Psoas muscle (tissue), 7 donors: ENCODE measurements at regions not wholly inside any gene's neighbourhood (a gene's known extent, or its start where the extent isn't known, plus 50 kb on each side); places are given as distances from the start of the nearest gene placed in this dataset.

Source experiments
- ATAC-seq, 4 donors: fragments of 200-7000 bp; cut with Tn5 transposase; one replicate each; pipeline ENCODE4 v1.9.1; 2020; ENCODE audit warnings: moderate library complexity in 3 of 4, mild to moderate bottlenecking in 2 of 4
- DNase-seq, 2 donors: peaks; one replicate each; pipeline ENCODE4 v3.0.0-alpha.2; 2020
- H3K27ac ChIP-seq: fragments of 200-600 bp; one replicate; pipeline ENCODE4 v1.8.0; 2022
- H3K27me3 ChIP-seq, 3 donors: fragments of 200-600 bp in 1 of 3; one replicate each; pipeline versions ENCODE4 v1.6.1 to v1.8.0; 2013 to 2022; ENCODE audit warnings: low read length in 2 of 3, mild to moderate bottlenecking in 2 of 3, moderate library complexity in 1 of 3; ENCODE audit not compliant: insufficient read depth in 3 of 3
- H3K36me3 ChIP-seq, 2 donors: fragments of 200-600 bp in 1 of 2; one replicate each; pipeline versions ENCODE4 v1.6.1 to v1.8.0; 2013 to 2022; ENCODE audit warnings: low read depth in 1 of 2, mild to moderate bottlenecking in 1 of 2, moderate library complexity in 1 of 2; ENCODE audit not compliant: insufficient read depth in 1 of 2
- H3K4me1 ChIP-seq: fragments of 200-600 bp; one replicate; pipeline ENCODE4 v1.8.0; 2022
- H3K4me3 ChIP-seq: fragments of 200-600 bp; one replicate; pipeline ENCODE4 v1.8.0; 2022; ENCODE audit warnings: mild to moderate bottlenecking
- H3K9me3 ChIP-seq: fragments of 200-600 bp; one replicate; pipeline ENCODE4 v1.8.0; 2022
- CTCF ChIP-seq: fragments of 200-600 bp; IDR thresholded peaks from one replicate; pipeline ENCODE4 v1.8.0; 2022; ENCODE audit warnings: antibody characterized with exemption
- WGBS, 3 donors: extraction: QIAGEN DNeasy Blood & Tissue Kit; methylation state at CpG; one replicate each; pipeline versions ENCODE4 v1.1.6 to v1.1.7; 2013; 5-methylcytosine and 5-hydroxymethylcytosine counted together
- intact Hi-C, 2 donors: fragments of 100-400 bp; cut with DNase I; formaldehyde crosslinking; loops; one replicate each; pipeline versions ENCODE4 v1.11.0 to v1.14.2; 2022
- donor health status: healthy with polysubstance abuse.
- donor health status: DM: no; HTN: no; CAD: no; lungs with moderate emphysema.
- donor health status: Bipolar disorder and iron deficiency.
- donor health status: healthy.
- donor health status: DM: yes; HTN: yes; CAD: no.
- donor health status: DM: no; HTN: no; CAD: no.
- donor health status: DM: yes; HTN: yes; CAD: no.

GRCh38 chr18:39596221-39596620 is 2030.6 kb upstream of the CELF4 start:
- ATAC-seq (no peak), DNase-seq (no peak)
- no peak for TF ChIP-seq CTCF
- Histone ChIP-seq H3K27ac (no peak overlapping the region), H3K4me3 (no peak overlapping the region), H3K36me3 (no peaks in the 10 kb centered on the region), H3K27me3 (no peaks in the 10 kb centered on the region), H3K4me1 (no peaks in the 10 kb centered on the region), H3K9me3 (no peaks in the 10 kb centered on the region)
- intact Hi-C loops = no loop called here

DNA sequence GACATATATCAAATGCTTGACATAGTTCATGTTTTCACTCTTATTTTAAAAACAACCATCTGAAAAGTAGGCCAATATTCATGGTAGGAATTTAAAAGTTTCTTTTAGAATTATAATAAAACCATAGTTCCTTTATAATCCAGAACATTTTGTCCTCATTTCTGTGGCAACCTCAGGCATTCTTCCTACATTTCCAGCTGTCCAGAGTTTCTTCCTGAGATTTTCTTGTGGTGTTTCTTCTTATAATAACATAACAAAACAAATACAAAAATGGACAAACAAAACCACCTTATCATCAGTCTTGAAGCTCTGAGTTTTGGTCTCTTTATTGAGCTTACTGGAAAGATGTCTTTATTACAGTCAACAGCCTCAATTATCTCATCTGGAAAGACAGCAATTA is 2028.6 kb upstream of the CELF4 start:
- TF ChIP-seq CTCF = no peak
- Histone ChIP-seq H3K4me3 (no peak overlapping the region), H3K4me1 (no peaks in the 10 kb centered on the region), H3K27me3 (no peaks in the 10 kb centered on the region), H3K36me3 (no peaks in the 10 kb centered on the region), H3K27ac (no peak overlapping the region), H3K9me3 (no peaks in the 10 kb centered on the region)
- ATAC-seq = no peak
- intact Hi-C loops = no loop called here
- no peak for DNase-seq

DNA sequence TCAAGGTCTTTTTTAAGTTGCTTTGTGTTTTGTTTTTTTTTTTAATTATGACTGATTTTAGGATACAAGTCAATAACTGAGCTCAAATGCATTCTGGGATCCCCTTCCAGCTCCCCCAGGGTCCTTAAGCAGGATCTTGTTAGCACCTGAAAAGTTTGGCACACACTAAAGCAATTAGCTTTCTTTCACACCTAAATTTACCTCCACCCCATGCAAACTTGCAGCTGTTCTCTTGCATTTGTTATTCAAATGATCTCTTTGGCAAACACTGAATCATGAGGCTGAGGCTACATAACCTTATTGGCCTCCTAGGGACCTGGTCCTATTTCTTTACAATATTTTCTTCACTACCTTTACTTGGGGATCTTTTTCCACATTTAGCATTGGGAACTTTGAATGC is 2026.1 kb upstream of the CELF4 start:
- H3K27me3 ChIP-seq = no peaks in the 10 kb centered on the region
- DNase-seq (no peak), ATAC-seq (no peak)
- H3K36me3 ChIP-seq = no peaks in the 10 kb centered on the region
- H3K4me1 ChIP-seq = no peaks in the 10 kb centered on the region
- intact Hi-C loops = no loop called here
- no peak overlapping the region for H3K4me3 ChIP-seq
- H3K27ac ChIP-seq = no peak overlapping the region
- TF ChIP-seq CTCF = no peak
- no peaks in the 10 kb centered on the region for H3K9me3 ChIP-seq

DNA sequence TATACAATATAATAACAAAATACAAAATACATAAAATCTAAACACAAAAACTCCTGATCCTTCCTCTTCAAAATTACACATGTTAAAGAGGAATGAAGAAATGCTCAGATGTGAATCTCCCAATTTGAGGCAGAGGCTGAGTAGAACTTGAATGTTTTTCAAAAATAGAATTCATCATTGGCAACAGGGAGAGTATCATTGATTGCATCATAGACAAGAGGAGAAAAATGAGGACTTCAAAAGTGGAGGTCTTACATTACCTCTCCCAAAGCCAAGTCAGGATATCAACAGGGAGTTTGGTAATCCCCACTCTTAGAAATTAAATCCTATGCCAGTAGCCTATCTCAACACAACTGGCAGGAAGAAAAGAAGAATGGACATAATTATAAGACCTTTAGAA is 2023.9 kb upstream of the CELF4 start:
- no peak overlapping the region for H3K4me3 ChIP-seq
- intact Hi-C loops = no loop called here
- no peaks in the 10 kb centered on the region for H3K27me3 ChIP-seq
- DNase-seq (no peak), ATAC-seq (no peak)
- H3K9me3 ChIP-seq = no peaks in the 10 kb centered on the region
- TF ChIP-seq CTCF = no peak
- H3K36me3 ChIP-seq = no peaks in the 10 kb centered on the region
- no peaks in the 10 kb centered on the region for H3K4me1 ChIP-seq
- no peak overlapping the region for H3K27ac ChIP-seq

DNA sequence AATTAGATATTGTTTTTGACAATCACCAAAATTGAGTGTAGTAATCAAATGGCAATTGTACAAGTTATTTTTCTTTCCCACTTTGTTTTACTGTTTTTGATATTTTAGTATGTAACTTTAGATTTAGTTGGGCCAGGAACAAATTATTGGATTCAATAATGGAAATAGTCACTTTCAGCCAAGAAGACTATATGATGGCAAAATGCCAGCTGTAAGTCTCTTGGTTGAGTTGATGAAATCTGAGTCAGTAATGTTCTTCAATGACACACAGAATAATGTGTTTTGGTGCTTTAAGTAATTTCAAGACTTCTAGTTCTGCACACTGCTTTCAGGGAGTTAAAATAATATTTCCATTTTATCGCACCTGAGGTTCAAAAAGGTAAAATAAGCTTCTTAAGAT is 2022.0 kb upstream of the CELF4 start:
- ATAC-seq = no peak
- Histone ChIP-seq H3K27ac (no peak overlapping the region), H3K27me3 (no peaks in the 10 kb centered on the region), H3K36me3 (no peaks in the 10 kb centered on the region), H3K4me3 (no peak overlapping the region), H3K4me1 (no peaks in the 10 kb centered on the region), H3K9me3 (no peaks in the 10 kb centered on the region)
- DNase-seq = no peak
- no peak for TF ChIP-seq CTCF
- intact Hi-C loops = no loop called here
- WGBS, 3 donors = 93 to 95% (median 94%) methylated on average over 1 of the region's 1 CpG
